Thyroid gland (tissue), 4 donors: ENCODE measurements at regions not wholly inside any gene's neighbourhood (a gene's known extent, or its start where the extent isn't known, plus 50 kb on each side); places are given as distances from the start of the nearest gene placed in this dataset.

ENCODE experiments used
- DNase-seq, 2 donors: peaks; one replicate each; pipeline ENCODE4 v3.0.0-alpha.2; 2019
- H3K27ac ChIP-seq, 3 donors: fragments of 200-600 bp; sonication (generic); 1 replicate in 2 of 3; 2 replicates in 1 of 3; pipeline ENCODE4 v1.5.1; 2016 to 2019; ENCODE audit warnings: mild to moderate bottlenecking in 1 of 3, moderate library complexity in 1 of 3
- H3K27me3 ChIP-seq: fragments of 200-600 bp; sonication (generic); one replicate; pipeline ENCODE4 v1.5.1; 2019
- H3K36me3 ChIP-seq, 2 donors: fragments of 200-600 bp; sonication (generic); one replicate each; pipeline ENCODE4 v1.5.1; 2016 to 2019
- H3K4me1 ChIP-seq, 2 donors: fragments of 200-600 bp; sonication (generic); one replicate each; pipeline ENCODE4 v1.5.1; 2017 to 2019
- H3K4me3 ChIP-seq, 3 donors: fragments of 200-600 bp; sonication (generic); replicated peaks in 1 of 3; 1 replicate in 2 of 3; 2 replicates in 1 of 3; pipeline ENCODE4 v1.5.1; 2016; ENCODE audit warnings: mild to moderate bottlenecking in 1 of 3
- H3K9me3 ChIP-seq: fragments of 200-600 bp; sonication (generic); one replicate; pipeline ENCODE4 v1.5.1; 2017
- POLR2A ChIP-seq, 2 donors: fragments of 450-650 bp; IDR thresholded peaks; one replicate each; pipeline ENCODE4 v1.6.1; 2017; ENCODE audit warnings: antibody characterized with exemption in 2 of 2, mild to moderate bottlenecking in 2 of 2, moderate library complexity in 1 of 2
- WGBS, 2 donors: methylation state at CpG; one replicate each; pipeline ENCODE4 v1.1.5; 2017; 5-methylcytosine and 5-hydroxymethylcytosine counted together
- intact Hi-C: fragments of 100-400 bp; cut with DNase I; formaldehyde crosslinking; loops from one replicate; pipeline ENCODE4 v1.15.1; 2023
- TF ChIP-seq, protein P1 (sequence below), 6 experiments: fragments of 200-600 bp in 3 of 6; fragments of 450-650 bp in 3 of 6; sonication (generic) in 3 of 6; IDR thresholded peaks; one replicate each; pipeline ENCODE4 v1.5.1; 2016 to 2019; ENCODE audit warnings: antibody characterized with exemption in 6 of 6, mild to moderate bottlenecking in 2 of 6, inconsistent platforms in 1 of 6, moderate library complexity in 1 of 6

DNA sequence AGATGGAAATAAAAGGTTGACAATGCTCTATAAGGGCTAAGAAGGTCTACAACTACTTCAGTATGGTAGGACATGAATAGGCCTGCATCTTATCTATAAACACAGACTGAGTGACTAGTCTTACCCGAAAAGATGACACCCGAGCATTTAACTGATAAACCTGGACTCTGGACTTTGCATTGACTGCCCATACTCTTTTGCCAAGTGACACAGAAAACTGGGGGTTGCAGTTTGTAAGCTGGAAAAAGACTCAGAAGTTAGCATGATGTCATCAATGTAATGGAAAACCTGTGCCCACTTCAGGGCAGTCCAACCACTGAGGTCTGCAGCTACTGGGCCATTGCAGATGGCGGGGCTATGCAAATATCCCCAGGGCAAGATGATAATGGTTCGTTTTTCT is 258.3 kb upstream of the NEGR1 start:
- no peaks in the 10 kb centered on the region for H3K27me3 ChIP-seq
- H3K4me3 ChIP-seq = no peak overlapping the region
- no peak for DNase-seq
- intact Hi-C loops = no loop called here
- no peaks in the 10 kb centered on the region for H3K4me1 ChIP-seq
- no peaks in the 10 kb centered on the region for H3K9me3 ChIP-seq
- WGBS, 2 donors = 84 to 93% methylated on average over 4 of the region's 4 CpGs
- no peak overlapping the region for H3K27ac ChIP-seq
- H3K36me3 ChIP-seq = no peaks in the 10 kb centered on the region
- TF ChIP-seq POLR2A (IDR thresholded peaks at IDR 0.05) = no peak
- TF ChIP-seq, protein P1, sequence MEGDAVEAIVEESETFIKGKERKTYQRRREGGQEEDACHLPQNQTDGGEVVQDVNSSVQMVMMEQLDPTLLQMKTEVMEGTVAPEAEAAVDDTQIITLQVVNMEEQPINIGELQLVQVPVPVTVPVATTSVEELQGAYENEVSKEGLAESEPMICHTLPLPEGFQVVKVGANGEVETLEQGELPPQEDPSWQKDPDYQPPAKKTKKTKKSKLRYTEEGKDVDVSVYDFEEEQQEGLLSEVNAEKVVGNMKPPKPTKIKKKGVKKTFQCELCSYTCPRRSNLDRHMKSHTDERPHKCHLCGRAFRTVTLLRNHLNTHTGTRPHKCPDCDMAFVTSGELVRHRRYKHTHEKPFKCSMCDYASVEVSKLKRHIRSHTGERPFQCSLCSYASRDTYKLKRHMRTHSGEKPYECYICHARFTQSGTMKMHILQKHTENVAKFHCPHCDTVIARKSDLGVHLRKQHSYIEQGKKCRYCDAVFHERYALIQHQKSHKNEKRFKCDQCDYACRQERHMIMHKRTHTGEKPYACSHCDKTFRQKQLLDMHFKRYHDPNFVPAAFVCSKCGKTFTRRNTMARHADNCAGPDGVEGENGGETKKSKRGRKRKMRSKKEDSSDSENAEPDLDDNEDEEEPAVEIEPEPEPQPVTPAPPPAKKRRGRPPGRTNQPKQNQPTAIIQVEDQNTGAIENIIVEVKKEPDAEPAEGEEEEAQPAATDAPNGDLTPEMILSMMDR (IDR thresholded peaks at IDR 0.05) = no peak

- intact Hi-C loops = no loop called here
- H3K27me3 ChIP-seq = no peaks in the 10 kb centered on the region
- no peaks in the 10 kb centered on the region for H3K4me1 ChIP-seq
- no peak overlapping the region for H3K27ac ChIP-seq
- DNase-seq = no peak
- no peak for TF ChIP-seq POLR2A (IDR thresholded peaks at IDR 0.05)
- TF ChIP-seq, protein P1 (IDR thresholded peaks at IDR 0.05) = no peak
- WGBS, 2 donors = 94 to 95% methylated on average over 2 of the region's 2 CpGs
- H3K36me3 ChIP-seq = no peaks in the 10 kb centered on the region
- H3K4me3 ChIP-seq = no peak overlapping the region
- H3K9me3 ChIP-seq = no peaks in the 10 kb centered on the region
These were observed 253.1 kb upstream of the NEGR1 start for GRCh38 chr1:72535470-72535869.

- Histone ChIP-seq H3K4me3 (no peak overlapping the region), H3K4me1 (no peaks in the 10 kb centered on the region), H3K27me3 (no peaks in the 10 kb centered on the region), H3K9me3 (no peaks in the 10 kb centered on the region), H3K36me3 (no peaks in the 10 kb centered on the region), H3K27ac (no peak overlapping the region)
- 59 to 66% methylated on average over 1 of the region's 1 CpG for WGBS, 2 donors
- intact Hi-C loops = no loop called here
- no peak for DNase-seq
- TF ChIP-seq, protein P1 (IDR thresholded peaks at IDR 0.05) = no peak
- TF ChIP-seq POLR2A (IDR thresholded peaks at IDR 0.05) = no peak
These were observed 248.3 kb upstream of the NEGR1 start for GRCh38 chr1:72530646-72531045.

- TF ChIP-seq, protein P1 (IDR thresholded peaks at IDR 0.05) = no peak
- TF ChIP-seq POLR2A (IDR thresholded peaks at IDR 0.05) = no peak
- 90 to 91% methylated on average over 4 of the region's 4 CpGs for WGBS, 2 donors
These were observed 244.6 kb upstream of the NEGR1 start for GRCh38 chr1:72526926-72527325.

GRCh38 chr1:72524021-72524420 is 241.7 kb upstream of the NEGR1 start:
- Histone ChIP-seq H3K27me3 (no peaks in the 10 kb centered on the region), H3K9me3 (no peaks in the 10 kb centered on the region), H3K4me1 (no peaks in the 10 kb centered on the region), H3K27ac (no peak overlapping the region), H3K36me3 (no peaks in the 10 kb centered on the region), H3K4me3 (no peak overlapping the region)
- DNase-seq = no peak
- TF ChIP-seq, protein P1 (IDR thresholded peaks at IDR 0.05) = no peak
- TF ChIP-seq POLR2A (IDR thresholded peaks at IDR 0.05) = no peak
- intact Hi-C loops = no loop called here

More at GRCh38 chr1:72526926-72527325, 244.6 kb upstream of the NEGR1 start:
- H3K9me3 ChIP-seq = no peaks in the 10 kb centered on the region
- no peaks in the 10 kb centered on the region for H3K27me3 ChIP-seq
- no peak overlapping the region for H3K27ac ChIP-seq
- no peak for DNase-seq
- H3K4me1 ChIP-seq = no peaks in the 10 kb centered on the region
- no peaks in the 10 kb centered on the region for H3K36me3 ChIP-seq
- H3K4me3 ChIP-seq = no peak overlapping the region
- intact Hi-C loops = no loop called here
